ENCODE measurements at regions not wholly inside any gene's neighbourhood (a gene's known extent, or its start where the extent isn't known, plus 50 kb on each side); places are given as distances from the start of the nearest gene placed in this dataset.
"Not testable (repeated sequence)": the region's sequence is repeated elsewhere in the genome, so short reads cannot be mapped to it uniquely, and the experiment has no call there.

DNA sequence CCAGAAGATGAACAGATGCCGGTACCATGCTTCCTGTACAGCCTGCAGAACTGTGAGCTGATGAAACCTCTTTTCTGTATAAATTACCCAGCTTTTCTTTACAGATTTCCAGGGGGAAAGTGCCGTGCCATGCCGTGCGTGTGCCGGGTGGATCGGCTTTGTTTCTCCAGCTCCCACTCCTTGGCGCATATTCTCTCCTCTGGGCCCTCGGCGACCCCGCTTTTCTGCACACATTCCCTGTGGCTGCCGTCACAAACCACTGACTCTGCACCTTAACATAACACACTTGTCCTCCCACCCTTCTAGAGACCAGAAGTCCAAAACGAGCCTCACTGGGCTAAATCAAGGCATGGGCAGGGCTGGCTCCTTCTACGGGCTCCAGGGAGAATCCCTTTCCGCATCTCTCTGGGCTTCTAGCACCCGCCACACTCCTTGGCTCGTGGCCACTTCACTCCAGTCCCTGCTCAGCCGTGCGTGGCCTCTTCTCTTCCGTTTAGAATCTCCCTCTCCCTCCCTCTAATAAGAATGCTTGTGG lies 164.9 kb downstream of the C16orf95 start:
- Histone ChIP-seq H3K27ac (no peak overlapping the region), H3K4me2 (no peak overlapping the region), H4K20me1 (ENCODE audit: insufficient read depth, poor library complexity, severe bottlenecking) (no peaks in the 10 kb centered on the region), H3K27me3 (no peaks in the 10 kb centered on the region), H3K9me2 (replicated peaks; ENCODE audit: insufficient read depth) (no peaks in the 10 kb centered on the region), H3K4me1 (ENCODE audit: insufficient read depth) (no peaks in the 10 kb centered on the region), H3K9me3 (ENCODE audit: low read depth) (no peaks in the 10 kb centered on the region), H2AFZ (no peak overlapping the region), H3K4me3 (no peak overlapping the region), H3K79me2 (no peaks in the 10 kb centered on the region), H3K36me3 (replicated peaks; ENCODE audit: insufficient read depth, low read depth) (no peaks in the 10 kb centered on the region)
- WGBS (ENCODE audit: low lambda C conversion rate, missing lambda C conversion rate): 96% methylated on average over 19 of the region's 19 CpGs
- no peak for DNase-seq (ENCODE audit: low spot score)
- TF ChIP-seq EZH2phosphoT487 (IDR thresholded peaks at IDR 0.05; ENCODE audit: low read depth, severe bottlenecking, unreplicated experiment) (no peak), EZH2 (IDR thresholded peaks at IDR 0.05; ENCODE audit: borderline replicate concordance) (no peak), CTCF (IDR thresholded peaks at IDR 0.05; ENCODE audit: poor library complexity) (no peak)

- 93% methylated on average over 8 of the region's 8 CpGs for WGBS (ENCODE audit: low lambda C conversion rate, missing lambda C conversion rate)
- TF ChIP-seq CTCF (IDR thresholded peaks at IDR 0.05; ENCODE audit: poor library complexity): no peak
- TF ChIP-seq EZH2phosphoT487 (IDR thresholded peaks at IDR 0.05; ENCODE audit: low read depth, severe bottlenecking, unreplicated experiment): no peak
- TF ChIP-seq EZH2 (IDR thresholded peaks at IDR 0.05; ENCODE audit: borderline replicate concordance): no peak
Observed at GRCh38 chr16:87153326-87153725, 163.9 kb downstream of the C16orf95 start.

DNA sequence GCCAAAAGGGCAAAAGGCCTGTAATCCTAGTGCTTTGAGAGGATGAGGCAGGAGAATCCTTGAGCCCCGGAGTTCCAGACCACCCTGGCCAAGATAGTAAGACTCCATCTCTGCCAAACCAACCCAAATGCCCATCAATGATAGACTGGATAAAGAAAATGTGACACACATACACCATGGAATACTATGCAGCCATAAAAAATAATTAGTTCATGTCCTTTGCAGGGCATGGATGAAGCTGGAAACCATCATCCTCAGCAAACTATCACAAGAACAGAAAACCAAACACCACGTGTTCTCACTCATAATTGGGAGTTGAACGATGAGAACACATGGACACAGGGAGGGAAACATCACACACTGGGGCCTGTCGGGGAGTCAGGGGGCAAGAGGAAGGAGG lies 161.9 kb downstream of the C16orf95 start:
- H3K79me2 ChIP-seq; H3K4me3 ChIP-seq; H3K9me2 ChIP-seq (replicated peaks; ENCODE audit: insufficient read depth); H3K4me1 ChIP-seq (ENCODE audit: insufficient read depth); H3K4me2 ChIP-seq; H3K27me3 ChIP-seq; H3K36me3 ChIP-seq (replicated peaks; ENCODE audit: insufficient read depth, low read depth); H3K9me3 ChIP-seq (ENCODE audit: low read depth); H4K20me1 ChIP-seq (ENCODE audit: insufficient read depth, poor library complexity, severe bottlenecking); H3K27ac ChIP-seq; DNase-seq (ENCODE audit: low spot score); H2AFZ ChIP-seq: not testable (repeated sequence)
- WGBS (ENCODE audit: low lambda C conversion rate, missing lambda C conversion rate): 84% methylated on average over 4 of the region's 4 CpGs

More at GRCh38 chr16:87153326-87153725, 163.9 kb downstream of the C16orf95 start:
- Histone ChIP-seq H3K27ac (no peak overlapping the region), H3K27me3 (no peaks in the 10 kb centered on the region), H3K9me2 (replicated peaks; ENCODE audit: insufficient read depth) (no peaks in the 10 kb centered on the region), H4K20me1 (ENCODE audit: insufficient read depth, poor library complexity, severe bottlenecking) (no peaks in the 10 kb centered on the region), H3K79me2 (no peaks in the 10 kb centered on the region), H3K9me3 (ENCODE audit: low read depth) (no peaks in the 10 kb centered on the region), H2AFZ (no peak overlapping the region), H3K4me1 (ENCODE audit: insufficient read depth) (no peaks in the 10 kb centered on the region), H3K4me2 (no peak overlapping the region), H3K36me3 (replicated peaks; ENCODE audit: insufficient read depth, low read depth) (no peaks in the 10 kb centered on the region), H3K4me3 (no peak overlapping the region)
- no peak for DNase-seq (ENCODE audit: low spot score)

- Histone ChIP-seq H3K9me2 (replicated peaks; ENCODE audit: insufficient read depth) (no peaks in the 10 kb centered on the region), H4K20me1 (ENCODE audit: insufficient read depth, poor library complexity, severe bottlenecking) (no peaks in the 10 kb centered on the region), H3K27ac (no peak overlapping the region), H3K9me3 (ENCODE audit: low read depth) (no peaks in the 10 kb centered on the region), H2AFZ (no peak overlapping the region), H3K79me2 (no peaks in the 10 kb centered on the region), H3K27me3 (no peaks in the 10 kb centered on the region), H3K36me3 (replicated peaks; ENCODE audit: insufficient read depth, low read depth) (no peaks in the 10 kb centered on the region), H3K4me3 (no peak overlapping the region), H3K4me2 (no peak overlapping the region), H3K4me1 (ENCODE audit: insufficient read depth) (no peaks in the 10 kb centered on the region)
- TF ChIP-seq EZH2 (IDR thresholded peaks at IDR 0.05; ENCODE audit: borderline replicate concordance) (no peak), CTCF (IDR thresholded peaks at IDR 0.05; ENCODE audit: poor library complexity) (no peak), EZH2phosphoT487 (IDR thresholded peaks at IDR 0.05; ENCODE audit: low read depth, severe bottlenecking, unreplicated experiment) (no peak)
- 95% methylated on average over 3 of the region's 3 CpGs for WGBS (ENCODE audit: low lambda C conversion rate, missing lambda C conversion rate)
- DNase-seq (ENCODE audit: low spot score): no peak
Observed at GRCh38 chr16:87156195-87156594, 161.0 kb downstream of the C16orf95 start.

Measured in hepatocyte (in vitro differentiated cells).